Adrenal gland (tissue), 9 donors: ENCODE measurements at regions not wholly inside any gene's neighbourhood (a gene's known extent, or its start where the extent isn't known, plus 50 kb on each side); places are given as distances from the start of the nearest gene placed in this dataset.

Experiments
- DNase-seq, 7 donors: peaks; one replicate each; pipeline ENCODE4 v3.0.0-alpha.2; 2019 to 2020
- H3K27ac ChIP-seq, 5 donors: fragments of 200-600 bp; sonication (generic) in 4 of 5; 1 replicate in 3 of 5; 2 replicates in 2 of 5; pipeline versions ENCODE4 v1.5.1 to v1.8.0; 2016 to 2020; ENCODE audit warnings: mild to moderate bottlenecking in 1 of 5
- H3K27me3 ChIP-seq: fragments of 200-600 bp; 2 replicates; pipeline ENCODE4 v1.8.0; 2021
- H3K36me3 ChIP-seq, 2 donors: fragments of 200-600 bp; replicated peaks in 1 of 2; 1 replicate in 1 of 2; 2 replicates in 1 of 2; pipeline versions ENCODE4 v1.5.1 to v1.8.0; 2018 to 2022
- H3K4me1 ChIP-seq, 2 donors: fragments of 200-600 bp; replicated peaks in 1 of 2; 1 replicate in 1 of 2; 2 replicates in 1 of 2; pipeline versions ENCODE4 v1.5.1 to v1.8.0; 2018 to 2021
- H3K4me3 ChIP-seq, 4 donors: fragments of 200-600 bp; sonication (generic) in 3 of 4; one replicate each; pipeline ENCODE4 v1.5.1; 2016 to 2018
- H3K9me3 ChIP-seq, 3 donors: fragments of 200-600 bp; sonication (generic) in 1 of 3; replicated peaks in 1 of 3; 1 replicate in 2 of 3; 2 replicates in 1 of 3; pipeline versions ENCODE4 v1.5.1 to v1.8.0; 2016 to 2021
- CTCF ChIP-seq, 6 experiments: fragments of 450-650 bp in 4 of 6; fragments of 200-600 bp in 2 of 6; sonication (generic) in 1 of 6; IDR thresholded peaks; 1 replicate in 5 of 6; 2 replicates in 1 of 6; pipeline versions ENCODE4 v1.5.1 to v1.8.0; 2016 to 2021; ENCODE audit warnings: antibody characterized with exemption in 6 of 6, mild to moderate bottlenecking in 2 of 6, moderate library complexity in 1 of 6
- POLR2A ChIP-seq, 2 donors: fragments of 450-650 bp; IDR thresholded peaks; one replicate each; pipeline ENCODE4 v1.6.1; 2017; ENCODE audit warnings: antibody characterized with exemption in 2 of 2, mild to moderate bottlenecking in 2 of 2, moderate library complexity in 1 of 2
- WGBS, 4 donors: extraction: QIAGEN DNeasy Blood & Tissue Kit in 2 of 4; methylation state at CpG; one replicate each; pipeline versions ENCODE4 v1.1.5 to v1.1.7; 2013 to 2017; 5-methylcytosine and 5-hydroxymethylcytosine counted together
- intact Hi-C, 2 donors: fragments of 100-400 bp; cut with DNase I; formaldehyde crosslinking; loops; one replicate each; pipeline versions ENCODE4 v1.14.1 to v1.15.0; 2022 to 2023
- donor health status: healthy with polysubstance abuse.
- donor health status: Bipolar disorder and iron deficiency.
- donor health status: DM: yes; HTN: yes; CAD: no.
- donor health status: DM: no; HTN: no; CAD: no.
- donor health status: DM: no; HTN: no; CAD: no.

GRCh38 chr1:208565756-208566440 lies 321.7 kb upstream of the PLXNA2 start:
- Histone ChIP-seq H3K4me3 (no peak overlapping the region), H3K27ac (no peak overlapping the region), H3K4me1 (no peaks in the 10 kb centered on the region), H3K9me3 (no peaks in the 10 kb centered on the region), H3K36me3 (no peaks in the 10 kb centered on the region), H3K27me3 (no peaks in the 10 kb centered on the region)
- 82 to 90% (median 84%) methylated on average over 6 of the region's 6 CpGs for WGBS, 4 donors
- TF ChIP-seq POLR2A (IDR thresholded peaks at IDR 0.05) = no peak
- TF ChIP-seq CTCF (IDR thresholded peaks at IDR 0.05) = no peak
- intact Hi-C loops = no loop called here
- no peak for DNase-seq

GRCh38 chr1:208569181-208569580 lies 325.0 kb upstream of the PLXNA2 start:
- WGBS, 4 donors = 67 to 97% (median 78%) methylated on average over 1 of the region's 1 CpG
- intact Hi-C loops = no loop called here
- Histone ChIP-seq H3K4me3 (no peak overlapping the region), H3K9me3 (no peaks in the 10 kb centered on the region), H3K36me3 (no peaks in the 10 kb centered on the region), H3K4me1 (no peaks in the 10 kb centered on the region), H3K27ac (no peak overlapping the region), H3K27me3 (no peaks in the 10 kb centered on the region)
- DNase-seq = no peak
- TF ChIP-seq CTCF (IDR thresholded peaks at IDR 0.05) (no peak), POLR2A (IDR thresholded peaks at IDR 0.05) (no peak)

GRCh38 chr1:208570362-208570761 lies 326.2 kb upstream of the PLXNA2 start:
- Histone ChIP-seq H3K4me3 (no peak overlapping the region), H3K9me3 (no peaks in the 10 kb centered on the region), H3K36me3 (no peaks in the 10 kb centered on the region), H3K4me1 (no peaks in the 10 kb centered on the region), H3K27me3 (no peaks in the 10 kb centered on the region), H3K27ac (no peak overlapping the region)
- no peak for TF ChIP-seq CTCF (IDR thresholded peaks at IDR 0.05)
- TF ChIP-seq POLR2A (IDR thresholded peaks at IDR 0.05) = no peak
- no peak for DNase-seq
- 75 to 93% (median 89%) methylated on average over 5 of the region's 5 CpGs for WGBS, 4 donors
- intact Hi-C loops = no loop called here

- H3K4me3 ChIP-seq = no peak overlapping the region
- TF ChIP-seq CTCF (IDR thresholded peaks at IDR 0.05) (no peak), POLR2A (IDR thresholded peaks at IDR 0.05) (no peak)
- DNase-seq = no peak
- no peaks in the 10 kb centered on the region for H3K36me3 ChIP-seq
- intact Hi-C loops = no loop called here
- no peaks in the 10 kb centered on the region for H3K4me1 ChIP-seq
- no peaks in the 10 kb centered on the region for H3K9me3 ChIP-seq
- H3K27me3 ChIP-seq = no peaks in the 10 kb centered on the region
- 70 to 83% (median 79%) methylated on average over 4 of the region's 4 CpGs for WGBS, 4 donors
- no peak overlapping the region for H3K27ac ChIP-seq
These were observed 332.2 kb upstream of the PLXNA2 start for GRCh38 chr1:208576425-208576824.
